Adrenal gland (tissue), 9 donors: ENCODE measurements at regions not wholly inside any gene's neighbourhood (a gene's known extent, or its start where the extent isn't known, plus 50 kb on each side); places are given as distances from the start of the nearest gene placed in this dataset.

ENCODE experiments used
- DNase-seq, 7 donors: peaks; one replicate each; pipeline ENCODE4 v3.0.0-alpha.2; 2019 to 2020
- H3K27ac ChIP-seq, 5 donors: fragments of 200-600 bp; sonication (generic) in 4 of 5; 1 replicate in 3 of 5; 2 replicates in 2 of 5; pipeline versions ENCODE4 v1.5.1 to v1.8.0; 2016 to 2020; ENCODE audit warnings: mild to moderate bottlenecking in 1 of 5
- H3K27me3 ChIP-seq: fragments of 200-600 bp; 2 replicates; pipeline ENCODE4 v1.8.0; 2021
- H3K36me3 ChIP-seq, 2 donors: fragments of 200-600 bp; replicated peaks in 1 of 2; 1 replicate in 1 of 2; 2 replicates in 1 of 2; pipeline versions ENCODE4 v1.5.1 to v1.8.0; 2018 to 2022
- H3K4me1 ChIP-seq, 2 donors: fragments of 200-600 bp; replicated peaks in 1 of 2; 1 replicate in 1 of 2; 2 replicates in 1 of 2; pipeline versions ENCODE4 v1.5.1 to v1.8.0; 2018 to 2021
- H3K4me3 ChIP-seq, 4 donors: fragments of 200-600 bp; sonication (generic) in 3 of 4; one replicate each; pipeline ENCODE4 v1.5.1; 2016 to 2018
- H3K9me3 ChIP-seq, 3 donors: fragments of 200-600 bp; sonication (generic) in 1 of 3; replicated peaks in 1 of 3; 1 replicate in 2 of 3; 2 replicates in 1 of 3; pipeline versions ENCODE4 v1.5.1 to v1.8.0; 2016 to 2021
- POLR2A ChIP-seq, 2 donors: fragments of 450-650 bp; IDR thresholded peaks; one replicate each; pipeline ENCODE4 v1.6.1; 2017; ENCODE audit warnings: antibody characterized with exemption in 2 of 2, mild to moderate bottlenecking in 2 of 2, moderate library complexity in 1 of 2
- WGBS, 4 donors: extraction: QIAGEN DNeasy Blood & Tissue Kit in 2 of 4; methylation state at CpG; one replicate each; pipeline versions ENCODE4 v1.1.5 to v1.1.7; 2013 to 2017; 5-methylcytosine and 5-hydroxymethylcytosine counted together
- intact Hi-C, 2 donors: fragments of 100-400 bp; cut with DNase I; formaldehyde crosslinking; loops; one replicate each; pipeline versions ENCODE4 v1.14.1 to v1.15.0; 2022 to 2023
- TF ChIP-seq, protein P1 (sequence below), 6 experiments: fragments of 450-650 bp in 4 of 6; fragments of 200-600 bp in 2 of 6; sonication (generic) in 1 of 6; IDR thresholded peaks; 1 replicate in 5 of 6; 2 replicates in 1 of 6; pipeline versions ENCODE4 v1.5.1 to v1.8.0; 2016 to 2021; ENCODE audit warnings: antibody characterized with exemption in 6 of 6, mild to moderate bottlenecking in 2 of 6, moderate library complexity in 1 of 6
- donor health status: healthy with polysubstance abuse.
- donor health status: Bipolar disorder and iron deficiency.
- donor health status: DM: yes; HTN: yes; CAD: no.
- donor health status: DM: no; HTN: no; CAD: no.
- donor health status: DM: no; HTN: no; CAD: no.

- intact Hi-C loops = loop anchor here (5.0 to 10.0 kb wide), 6 partner anchors 65 to 428 kb away; partner anchors contain the start of genes SSBP2 (in 2 of the 2) and ATG10 (in 1 of the 2)
- TF ChIP-seq POLR2A (IDR thresholded peaks at IDR 0.05) = no peak
- TF ChIP-seq, protein P1, sequence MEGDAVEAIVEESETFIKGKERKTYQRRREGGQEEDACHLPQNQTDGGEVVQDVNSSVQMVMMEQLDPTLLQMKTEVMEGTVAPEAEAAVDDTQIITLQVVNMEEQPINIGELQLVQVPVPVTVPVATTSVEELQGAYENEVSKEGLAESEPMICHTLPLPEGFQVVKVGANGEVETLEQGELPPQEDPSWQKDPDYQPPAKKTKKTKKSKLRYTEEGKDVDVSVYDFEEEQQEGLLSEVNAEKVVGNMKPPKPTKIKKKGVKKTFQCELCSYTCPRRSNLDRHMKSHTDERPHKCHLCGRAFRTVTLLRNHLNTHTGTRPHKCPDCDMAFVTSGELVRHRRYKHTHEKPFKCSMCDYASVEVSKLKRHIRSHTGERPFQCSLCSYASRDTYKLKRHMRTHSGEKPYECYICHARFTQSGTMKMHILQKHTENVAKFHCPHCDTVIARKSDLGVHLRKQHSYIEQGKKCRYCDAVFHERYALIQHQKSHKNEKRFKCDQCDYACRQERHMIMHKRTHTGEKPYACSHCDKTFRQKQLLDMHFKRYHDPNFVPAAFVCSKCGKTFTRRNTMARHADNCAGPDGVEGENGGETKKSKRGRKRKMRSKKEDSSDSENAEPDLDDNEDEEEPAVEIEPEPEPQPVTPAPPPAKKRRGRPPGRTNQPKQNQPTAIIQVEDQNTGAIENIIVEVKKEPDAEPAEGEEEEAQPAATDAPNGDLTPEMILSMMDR (IDR thresholded peaks at IDR 0.05) = no peak
- H3K4me1 ChIP-seq = peaks cover 14 to 32% of the 10 kb centered on the region in 2 donors
These were observed 101.6 kb upstream of the SSBP2 start for GRCh38 chr5:81852291-81853029.

GRCh38 chr5:81851481-81852178, 100.7 kb upstream of the SSBP2 start:
- Histone ChIP-seq H3K27ac (peak overlapping the region; percentile 40 to 94 (median 88)), H3K9me3 (no peaks in the 10 kb centered on the region), H3K4me1 (peaks cover 14 to 24% of the 10 kb centered on the region in 2 donors), H3K36me3 (no peaks in the 10 kb centered on the region), H3K27me3 (no peaks in the 10 kb centered on the region), H3K4me3 (peak overlapping the region in 2 of 4 donors; percentile 36 to 73)
- peak; percentile 95 to 98 (median 96) for DNase-seq
- peak in 1 of 2 donors; percentile 62 for TF ChIP-seq POLR2A (IDR thresholded peaks at IDR 0.05)
- TF ChIP-seq, protein P1 (IDR thresholded peaks at IDR 0.05) = peak in 1 of 6 experiments; percentile 10
- intact Hi-C loops = loop anchor here (5.0 to 10.0 kb wide), 6 partner anchors 64 to 427 kb away; partner anchors contain the start of genes SSBP2 (in 2 of the 2) and ATG10 (in 1 of the 2)
- 0% methylated on average over 17 to 31 of the region's 31 CpGs for WGBS, 4 donors

More at GRCh38 chr5:81852291-81853029, 101.6 kb upstream of the SSBP2 start:
- Histone ChIP-seq H3K9me3 (no peaks in the 10 kb centered on the region), H3K36me3 (no peaks in the 10 kb centered on the region), H3K27me3 (no peaks in the 10 kb centered on the region), H3K4me3 (peak overlapping the region in 2 of 4 donors; percentile 36 to 73), H3K27ac (peak overlapping the region in 3 of 5 donors; percentile 76 to 94 (median 90))
- 11 to 23% (median 15%) methylated on average over 17 to 26 of the region's 26 CpGs for WGBS, 4 donors
- peak in 4 of 7 donors; percentile 19 to 54 (median 24) for DNase-seq

DNA sequence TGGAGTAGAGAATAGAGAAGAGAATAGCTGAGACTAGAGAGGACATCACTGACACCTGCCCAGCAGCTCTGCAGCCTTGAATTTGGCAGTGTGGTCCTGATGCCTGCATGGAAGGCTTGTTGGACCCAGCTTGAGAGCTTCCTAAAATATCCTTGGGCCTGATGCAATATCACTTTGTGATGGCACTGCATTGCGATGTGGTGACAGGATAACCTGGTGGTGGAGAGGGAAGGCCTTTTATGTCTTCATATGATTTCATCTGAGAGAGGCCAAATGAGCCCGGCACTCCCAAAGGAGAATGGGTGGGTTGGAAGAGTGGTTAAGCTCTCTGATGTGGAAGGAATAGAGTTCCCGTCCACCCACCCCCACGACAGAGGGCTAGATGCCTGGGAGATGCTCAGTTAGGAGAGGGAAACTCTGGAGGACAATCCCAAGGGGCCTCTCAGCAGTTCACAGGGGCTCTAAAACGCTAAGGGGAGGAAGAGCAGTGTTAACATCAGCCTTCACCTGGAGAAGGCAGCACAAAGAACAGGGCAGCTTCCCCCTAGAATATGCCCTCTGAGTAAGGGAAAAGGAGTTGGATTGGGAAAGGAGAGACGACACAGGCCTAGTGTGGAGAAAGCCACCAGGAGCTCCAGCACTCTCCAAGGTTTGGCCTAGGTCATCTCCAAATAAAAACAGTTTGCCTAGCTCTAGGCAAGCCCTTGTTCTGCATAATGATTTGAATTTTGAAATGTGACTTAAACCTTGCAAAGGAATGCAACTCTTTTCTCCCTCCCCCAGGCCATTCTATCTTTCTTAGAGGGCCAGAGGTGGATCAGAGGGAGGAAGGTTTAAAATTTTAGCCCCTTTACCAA, 99.8 kb upstream of the SSBP2 start:
- H3K27ac ChIP-seq = peak overlapping the region in 3 of 5 donors; percentile 76 to 94 (median 90)
- no peaks in the 10 kb centered on the region for H3K9me3 ChIP-seq
- H3K36me3 ChIP-seq = no peaks in the 10 kb centered on the region
- no peak for DNase-seq
- TF ChIP-seq, protein P1 (IDR thresholded peaks at IDR 0.05) = no peak
- no peak for TF ChIP-seq POLR2A (IDR thresholded peaks at IDR 0.05)
- intact Hi-C loops = loop anchor here (5.0 to 10.0 kb wide), 6 partner anchors 63 to 426 kb away; partner anchors contain the start of genes SSBP2 (in 2 of the 2) and ATG10 (in 1 of the 2)
- H3K27me3 ChIP-seq = no peaks in the 10 kb centered on the region
- peak overlapping the region in 1 of 4 donors; percentile 73 for H3K4me3 ChIP-seq
- WGBS, 4 donors = 68 to 76% (median 74%) methylated on average over 6 of the region's 6 CpGs
- H3K4me1 ChIP-seq = peaks cover 14 to 23% of the 10 kb centered on the region in 2 donors
